ENCODE measurements at regions not wholly inside any gene's neighbourhood (a gene's known extent, or its start where the extent isn't known, plus 50 kb on each side); places are given as distances from the start of the nearest gene placed in this dataset.

DNA sequence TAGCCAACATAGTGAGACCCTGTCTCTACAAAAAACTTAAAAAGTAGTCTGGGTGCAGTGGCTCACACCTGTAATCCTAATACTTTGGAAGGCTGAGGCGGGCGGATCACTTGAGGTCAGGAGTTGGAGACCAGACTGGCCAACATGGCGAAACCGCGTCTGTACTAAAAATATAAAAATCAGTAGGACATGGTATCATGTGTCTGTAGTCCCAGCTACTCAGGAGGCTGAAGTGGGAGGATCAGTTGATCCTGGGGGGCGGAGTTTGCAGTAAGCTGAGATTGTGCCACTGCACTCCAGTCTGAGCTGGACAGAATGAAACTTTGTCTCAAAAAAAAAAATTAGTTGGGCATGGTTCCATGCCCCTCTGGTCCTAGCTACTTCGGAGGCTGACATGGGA lies 57.9 kb upstream of the MIER3 start:
- TF ChIP-seq, protein P1, sequence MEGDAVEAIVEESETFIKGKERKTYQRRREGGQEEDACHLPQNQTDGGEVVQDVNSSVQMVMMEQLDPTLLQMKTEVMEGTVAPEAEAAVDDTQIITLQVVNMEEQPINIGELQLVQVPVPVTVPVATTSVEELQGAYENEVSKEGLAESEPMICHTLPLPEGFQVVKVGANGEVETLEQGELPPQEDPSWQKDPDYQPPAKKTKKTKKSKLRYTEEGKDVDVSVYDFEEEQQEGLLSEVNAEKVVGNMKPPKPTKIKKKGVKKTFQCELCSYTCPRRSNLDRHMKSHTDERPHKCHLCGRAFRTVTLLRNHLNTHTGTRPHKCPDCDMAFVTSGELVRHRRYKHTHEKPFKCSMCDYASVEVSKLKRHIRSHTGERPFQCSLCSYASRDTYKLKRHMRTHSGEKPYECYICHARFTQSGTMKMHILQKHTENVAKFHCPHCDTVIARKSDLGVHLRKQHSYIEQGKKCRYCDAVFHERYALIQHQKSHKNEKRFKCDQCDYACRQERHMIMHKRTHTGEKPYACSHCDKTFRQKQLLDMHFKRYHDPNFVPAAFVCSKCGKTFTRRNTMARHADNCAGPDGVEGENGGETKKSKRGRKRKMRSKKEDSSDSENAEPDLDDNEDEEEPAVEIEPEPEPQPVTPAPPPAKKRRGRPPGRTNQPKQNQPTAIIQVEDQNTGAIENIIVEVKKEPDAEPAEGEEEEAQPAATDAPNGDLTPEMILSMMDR (conservative IDR thresholded peaks at IDR 0.05 in 1 of 2, IDR thresholded peaks at IDR 0.05 in 1 of 2; ENCODE audit: extremely low read depth in 1 of 2, insufficient read depth in 1 of 2, low read depth in 1 of 2, low read length in 2 of 2) = no peak
- TF ChIP-seq EZH2 (IDR thresholded peaks at IDR 0.05; ENCODE audit: borderline replicate concordance, low read length) = no peak
